HG03558 (cell line): ENCODE measurements at regions not wholly inside any gene's neighbourhood (a gene's known extent, or its start where the extent isn't known, plus 50 kb on each side); places are given as distances from the start of the nearest gene placed in this dataset.

ENCODE experiments used
- ATAC-seq: cut with Tn5 transposase; IDR thresholded peaks from one replicate; pipeline ENCODE4 v1.9.1; 2021; ENCODE audit warnings: moderate number of reproducible peaks; ENCODE audit not compliant: unreplicated experiment; ENCODE audit errors: extremely low read depth

GRCh38 chr2:136482966-136483365 is 282.4 kb upstream of the THSD7B start:
- ATAC-seq: no peak

- ATAC-seq: no peak
These were observed 283.3 kb upstream of the THSD7B start for GRCh38 chr2:136482006-136482405.

- no peak for ATAC-seq
These were observed 285.6 kb upstream of the THSD7B start for GRCh38 chr2:136479696-136480095.

GRCh38 chr2:136468799-136469369 is 296.5 kb upstream of the THSD7B start:
- ATAC-seq: no peak

GRCh38 chr2:136452528-136452927 is 312.8 kb upstream of the THSD7B start:
- ATAC-seq: no peak

GRCh38 chr2:136448986-136449780 is 316.2 kb upstream of the THSD7B start:
- no peak for ATAC-seq

- no peak for ATAC-seq
These were observed 316.9 kb upstream of the THSD7B start for GRCh38 chr2:136448432-136448831.

- ATAC-seq: no peak
These were observed 321.0 kb upstream of the THSD7B start for GRCh38 chr2:136444323-136444722.

- ATAC-seq: no peak
These were observed 321.7 kb upstream of the THSD7B start for GRCh38 chr2:136443661-136444060.

GRCh38 chr2:136441979-136442714 is 323.2 kb upstream of the THSD7B start:
- ATAC-seq: no peak

- no peak for ATAC-seq
These were observed 321.2 kb upstream of the CXCR4 start for GRCh38 chr2:136439064-136439676.

- ATAC-seq: no peak
These were observed 319.5 kb upstream of the CXCR4 start for GRCh38 chr2:136437461-136437860.

- ATAC-seq: no peak
These were observed 319.0 kb upstream of the CXCR4 start for GRCh38 chr2:136436936-136437335.

GRCh38 chr2:136434251-136434715 is 316.3 kb upstream of the CXCR4 start:
- no peak for ATAC-seq

- no peak for ATAC-seq
These were observed 315.3 kb upstream of the CXCR4 start for GRCh38 chr2:136433261-136433660.

GRCh38 chr2:136424112-136424511 is 306.2 kb upstream of the CXCR4 start:
- ATAC-seq: no peak

- peak; percentile 99 for ATAC-seq
These were observed 305.6 kb upstream of the CXCR4 start for GRCh38 chr2:136423516-136423996.

GRCh38 chr2:136422512-136422911 is 304.6 kb upstream of the CXCR4 start:
- ATAC-seq: no peak

GRCh38 chr2:136420346-136420745 is 302.4 kb upstream of the CXCR4 start:
- ATAC-seq: no peak

- ATAC-seq: no peak
These were observed 294.0 kb upstream of the CXCR4 start for GRCh38 chr2:136411946-136412345.

GRCh38 chr2:136410673-136411072 is 292.7 kb upstream of the CXCR4 start:
- no peak for ATAC-seq
